Posterior vena cava (tissue), 2 donors: ENCODE measurements at regions not wholly inside any gene's neighbourhood (a gene's known extent, or its start where the extent isn't known, plus 50 kb on each side); places are given as distances from the start of the nearest gene placed in this dataset.

Experiments
- DNase-seq: peaks from one replicate; pipeline ENCODE4 v3.0.0-alpha.2; 2020; ENCODE audit warnings: low spot score
- intact Hi-C, 2 donors: fragments of 100-400 bp; cut with DNase I; formaldehyde crosslinking; loops; one replicate each; pipeline versions ENCODE4 v1.14.1 to v1.14.2; 2022 to 2023
- donor health status: DM: yes; HTN: yes; CAD: no.
- donor health status: DM: yes; HTN: yes; CAD: no.

DNA sequence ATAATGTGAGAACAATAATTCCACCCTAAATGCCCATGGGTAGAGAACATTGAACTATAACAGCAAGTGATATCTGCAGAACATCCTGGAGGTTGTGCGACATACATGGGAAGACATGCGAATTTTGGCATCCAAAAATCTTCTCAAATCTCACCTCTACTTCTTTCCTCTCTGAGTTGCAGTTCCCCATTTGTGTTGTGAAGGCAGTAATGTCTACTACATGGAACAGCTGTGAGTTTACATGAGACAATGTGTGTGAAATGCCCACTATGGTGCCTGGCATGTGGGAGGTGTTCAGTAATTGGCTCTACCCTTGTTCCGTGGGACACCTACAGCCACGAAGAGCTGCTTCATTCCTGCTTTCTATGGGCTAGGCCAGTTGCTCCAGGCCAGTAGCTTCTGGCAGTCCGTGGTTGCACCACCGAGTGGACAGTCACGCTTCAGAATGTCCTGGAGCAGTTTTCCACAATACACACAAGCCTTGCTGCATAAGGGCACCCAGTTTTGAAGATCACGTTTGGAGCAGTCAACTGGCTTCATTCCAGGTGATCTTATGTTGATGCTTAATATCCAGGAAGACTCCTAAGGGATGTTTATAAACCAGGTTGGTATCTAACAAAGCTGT lies 297.7 kb downstream of the DEPDC1B start:
- intact Hi-C loops, result loop anchor here in 1 of 2 donors (10.0 kb wide), 1 partner anchor 1357 kb away; no protein-coding TSS in a partner anchor
- no peak for DNase-seq

DNA sequence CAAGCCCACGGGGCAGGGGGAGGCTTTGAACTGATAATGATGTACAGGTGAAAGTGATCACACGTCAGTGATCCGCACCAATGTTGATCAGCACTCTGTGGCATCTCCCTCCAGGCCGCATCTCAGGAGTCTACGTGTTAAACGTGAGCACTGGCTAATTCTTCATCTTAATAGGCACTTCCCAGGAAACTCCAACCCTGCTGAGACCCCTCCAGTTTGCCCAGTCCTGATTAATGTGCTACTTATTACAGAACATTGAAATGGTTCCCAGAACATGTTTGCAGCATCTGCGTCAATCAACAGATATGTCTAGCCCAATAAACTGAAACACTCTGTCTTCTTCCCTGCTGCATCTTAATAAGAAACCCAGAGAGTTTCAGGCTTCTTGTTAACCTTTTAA lies 298.4 kb downstream of the DEPDC1B start:
- no peak for DNase-seq
- intact Hi-C loops, result loop anchor here in 1 of 2 donors (10.0 kb wide), 1 partner anchor 1357 kb away; no protein-coding TSS in a partner anchor

DNA sequence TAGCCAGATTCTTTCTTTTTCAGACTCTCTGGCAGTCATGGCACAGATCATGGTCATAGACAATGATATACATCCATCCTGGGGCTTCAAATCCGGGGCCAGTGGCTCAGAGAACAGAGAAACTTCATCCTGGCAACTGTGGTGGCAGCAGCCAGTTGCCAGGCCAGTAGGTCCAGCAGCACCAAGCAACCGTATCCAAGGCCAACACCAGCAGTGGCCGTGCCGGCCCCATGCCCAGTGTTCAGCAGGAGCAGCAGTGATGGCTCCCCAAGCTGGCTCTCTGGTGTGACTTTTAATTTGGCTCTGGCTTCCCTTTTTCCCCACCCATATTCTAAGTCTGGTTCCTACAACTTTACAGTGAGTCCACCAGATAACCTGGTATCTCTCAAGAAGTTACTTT lies 300.5 kb downstream of the DEPDC1B start:
- no peak for DNase-seq
- intact Hi-C loops, result no loop called here

DNA sequence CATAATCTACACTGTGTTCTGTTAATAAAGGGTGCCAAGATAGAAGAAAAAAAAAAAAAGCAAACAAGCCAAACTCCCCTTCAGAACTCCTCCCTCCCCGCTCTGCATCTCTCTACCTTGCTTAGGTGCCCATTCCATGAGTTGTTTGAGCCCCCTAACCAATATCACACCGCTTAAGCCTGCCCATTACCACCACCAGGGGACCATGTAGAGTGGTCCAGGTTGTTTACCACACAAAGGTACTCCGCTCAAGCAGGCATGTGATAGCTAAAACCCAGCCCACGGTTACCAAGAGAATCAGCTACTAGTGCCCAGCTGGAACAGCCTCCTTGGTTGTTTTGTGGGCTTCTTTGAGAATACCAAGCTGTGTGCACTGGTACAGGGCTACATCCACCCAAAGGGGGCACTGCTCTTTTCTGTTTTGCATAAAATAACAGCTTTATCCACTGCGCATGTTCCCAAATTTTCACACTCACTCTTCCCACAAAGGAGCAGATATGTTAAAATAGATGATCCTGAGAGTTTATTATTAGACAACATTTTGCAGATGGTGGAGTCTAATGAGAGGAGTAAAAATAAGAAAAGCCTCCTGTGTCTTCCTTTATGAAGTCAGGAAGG lies 304.1 kb downstream of the DEPDC1B start:
- intact Hi-C loops, result no loop called here

DNA sequence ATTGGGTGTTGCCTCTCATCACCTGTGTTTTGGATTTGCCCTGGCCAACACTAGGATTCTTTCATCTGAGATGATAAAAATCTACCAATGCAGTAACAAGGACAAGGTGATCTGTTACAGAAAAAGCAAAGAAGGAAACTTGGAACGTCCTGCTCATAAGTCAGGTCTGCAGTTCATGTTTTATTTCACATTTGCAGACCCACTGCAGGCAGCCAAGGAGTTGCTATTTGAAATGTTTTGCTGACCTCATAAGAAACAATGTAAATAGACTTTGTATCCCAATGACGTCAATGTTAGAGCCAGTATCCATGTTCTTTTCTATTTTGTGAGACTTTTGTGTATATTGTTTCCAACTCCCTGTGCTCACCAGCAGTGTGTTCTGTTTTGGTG lies 312.9 kb downstream of the DEPDC1B start:
- intact Hi-C loops, result loop anchor here (10.0 kb wide), 2 partner anchors 158 to 572 kb away; no protein-coding TSS in a partner anchor

More for the DNA sequence above, 304.1 kb downstream of the DEPDC1B start:
- no peak for DNase-seq

DNA sequence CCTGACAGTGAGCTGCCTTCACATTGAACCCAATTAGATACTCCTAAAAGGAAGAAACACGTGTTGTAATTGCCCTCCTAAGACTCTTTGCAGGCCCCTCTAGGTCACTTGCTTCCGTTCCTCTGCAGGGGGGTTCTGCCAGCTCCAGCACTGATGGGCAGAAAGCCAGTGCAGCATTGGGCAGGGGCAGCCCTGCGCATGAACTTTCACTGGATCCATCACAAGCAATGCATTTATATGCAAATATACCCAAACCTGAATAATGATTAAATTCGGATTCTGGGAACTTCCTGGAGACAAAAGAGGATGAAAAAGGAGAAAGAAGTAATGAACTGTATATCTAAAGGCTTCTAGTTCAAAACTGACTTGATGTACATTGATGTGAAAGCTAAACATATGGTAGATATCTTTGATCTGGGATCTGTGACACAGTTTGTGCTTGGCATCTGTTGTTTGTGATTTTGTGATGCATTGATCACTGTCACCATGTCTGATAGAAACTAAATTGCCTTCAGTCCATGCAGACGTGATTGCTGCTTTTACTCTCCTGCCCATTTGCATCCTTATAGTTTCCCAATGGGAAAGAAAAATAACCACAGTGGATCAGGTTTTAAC lies 313.4 kb downstream of the DEPDC1B start:
- intact Hi-C loops, result loop anchor here (10.0 kb wide), 2 partner anchors 158 to 572 kb away; no protein-coding TSS in a partner anchor
- DNase-seq, result no peak

More for the DNA sequence above, 312.9 kb downstream of the DEPDC1B start:
- no peak for DNase-seq

DNA sequence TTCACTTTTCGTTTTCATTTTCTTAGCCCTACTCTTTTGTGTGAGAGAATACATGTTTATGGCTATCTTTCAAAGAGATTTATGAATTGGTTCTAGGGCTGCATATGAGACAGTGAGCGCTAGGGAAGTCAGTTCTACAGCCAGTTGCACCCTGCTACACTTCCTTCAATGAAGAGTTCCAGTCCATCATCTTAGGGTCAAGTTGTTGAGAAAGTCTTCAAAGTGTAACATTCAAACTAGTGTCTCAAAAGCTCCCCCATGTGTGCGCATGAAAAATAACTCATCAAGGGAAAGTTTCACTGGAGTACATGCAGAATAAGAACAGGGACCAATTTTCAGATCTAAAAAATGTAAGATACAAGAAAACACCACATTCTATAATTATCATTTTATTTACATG lies 317.2 kb downstream of the DEPDC1B start:
- intact Hi-C loops, result loop anchor here (5.0 to 10.0 kb wide), 3 partner anchors 162 to 570 kb away; no protein-coding TSS in a partner anchor
- no peak for DNase-seq

DNA sequence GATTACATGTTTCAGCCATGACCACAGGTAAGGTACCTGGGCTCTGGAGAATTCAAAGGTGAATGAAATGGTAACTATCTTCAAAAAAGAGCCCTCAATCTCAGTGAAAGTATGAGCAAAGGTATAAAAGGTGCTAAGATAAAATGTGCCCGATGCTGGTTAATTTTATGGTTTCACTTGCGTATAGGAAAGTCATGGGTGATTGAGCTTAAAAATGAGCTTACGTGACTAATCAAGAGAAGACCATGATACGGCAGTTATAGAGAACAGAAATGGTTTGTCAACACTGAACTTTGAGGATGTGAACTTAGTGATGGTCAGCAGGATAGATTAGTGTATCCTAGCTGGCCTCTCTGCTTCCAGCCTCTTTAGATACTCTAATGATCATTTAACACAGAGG lies 320.1 kb downstream of the DEPDC1B start:
- intact Hi-C loops, result loop anchor here (5.0 to 10.0 kb wide), 3 partner anchors 165 to 568 kb away; no protein-coding TSS in a partner anchor
- no peak for DNase-seq

DNA sequence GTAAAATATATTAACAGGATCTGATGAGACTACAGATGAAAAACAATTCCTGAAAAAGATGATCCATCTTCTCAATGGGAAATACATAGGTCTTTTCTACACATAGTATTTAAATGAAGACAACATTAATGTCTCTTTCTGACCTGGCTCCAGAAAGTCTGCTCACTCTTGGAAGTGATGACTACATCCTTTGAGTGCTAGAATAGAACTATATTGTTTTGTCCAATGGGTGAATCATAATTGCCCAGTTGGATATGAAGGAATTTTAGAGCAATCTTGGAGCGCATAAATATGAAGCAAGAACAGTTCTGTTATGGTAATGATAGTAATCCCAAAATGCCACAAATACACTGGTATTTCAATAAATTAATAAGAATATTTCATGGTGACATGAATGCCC lies 322.1 kb downstream of the DEPDC1B start:
- no peak for DNase-seq
- intact Hi-C loops, result no loop called here

DNA sequence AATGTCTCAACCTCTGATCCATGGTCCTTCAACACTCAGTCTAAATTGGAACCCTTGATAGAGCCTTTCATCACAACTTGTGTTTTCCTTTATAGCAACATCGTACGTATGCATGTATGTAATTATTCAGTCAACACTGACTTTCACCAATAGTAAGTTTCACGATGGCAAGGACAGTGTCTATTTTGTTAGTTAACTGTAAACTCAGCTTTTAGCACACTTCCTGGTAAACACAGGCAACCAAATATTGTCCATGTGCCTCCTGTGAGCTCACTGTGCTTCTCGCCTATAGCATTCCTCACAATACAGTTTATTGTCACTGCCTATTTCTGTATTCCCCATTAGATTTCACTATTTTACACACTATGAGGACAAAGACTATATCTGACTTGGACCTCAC lies 323.1 kb downstream of the DEPDC1B start:
- no peak for DNase-seq
- intact Hi-C loops, result no loop called here

DNA sequence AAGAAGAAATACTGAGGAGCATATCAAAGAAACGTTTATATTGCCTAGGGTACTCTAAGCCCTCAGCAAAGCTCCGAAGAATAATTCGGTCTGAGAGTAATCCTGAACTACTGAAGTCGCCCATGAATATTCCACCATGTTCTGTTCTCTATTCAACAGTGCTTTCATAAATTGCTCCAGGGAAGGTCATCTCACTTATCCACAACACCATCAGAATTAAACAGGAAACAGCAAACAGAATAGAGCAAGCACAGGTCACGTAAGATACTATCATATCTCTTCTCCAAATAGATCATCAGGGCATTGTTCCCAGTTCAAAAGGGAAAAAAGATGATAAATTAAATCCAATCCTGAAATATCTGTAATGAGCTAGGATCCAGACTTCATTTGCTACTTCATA lies 325.6 kb downstream of the DEPDC1B start:
- no peak for DNase-seq
- intact Hi-C loops, result no loop called here

DNA sequence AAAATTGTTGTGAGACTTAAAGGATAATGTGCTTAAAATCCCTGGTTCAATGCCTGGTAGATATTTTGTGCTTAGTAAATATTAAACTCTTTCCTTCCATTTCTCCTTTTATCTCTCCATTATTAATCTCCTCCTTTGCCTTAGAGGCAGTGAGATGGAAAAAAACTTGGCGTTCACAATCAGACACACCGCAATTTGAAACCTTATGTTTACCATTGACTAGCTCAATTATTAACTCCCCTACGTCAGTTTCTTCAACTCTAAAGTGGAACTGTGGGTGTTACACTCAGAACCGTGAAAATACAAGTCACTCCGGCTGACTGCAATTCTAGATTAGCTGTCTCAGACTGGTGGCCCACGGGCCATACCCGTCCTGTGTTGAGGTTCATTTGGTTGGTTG lies 327.2 kb downstream of the DEPDC1B start:
- intact Hi-C loops, result no loop called here
- no peak for DNase-seq

DNA sequence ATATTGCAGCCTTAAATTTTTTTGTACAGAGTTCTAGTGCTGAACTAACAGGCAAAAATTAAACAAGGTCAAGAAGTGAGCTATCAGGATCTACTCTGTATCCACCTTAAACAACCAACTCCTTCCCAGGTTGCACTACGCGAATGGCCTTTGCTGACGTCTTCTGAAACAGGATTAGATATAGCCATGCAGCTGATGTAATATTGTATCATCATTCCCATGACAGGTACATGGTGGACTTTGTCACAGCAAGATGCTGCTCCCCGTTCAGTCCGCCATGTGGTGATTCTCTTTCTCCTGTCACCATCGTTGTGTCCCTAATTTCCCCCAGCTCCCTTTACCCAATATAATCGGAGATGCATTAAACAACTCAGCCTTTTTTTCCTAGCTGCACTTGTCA lies 328.9 kb downstream of the DEPDC1B start:
- intact Hi-C loops, result no loop called here
- DNase-seq, result no peak

DNA sequence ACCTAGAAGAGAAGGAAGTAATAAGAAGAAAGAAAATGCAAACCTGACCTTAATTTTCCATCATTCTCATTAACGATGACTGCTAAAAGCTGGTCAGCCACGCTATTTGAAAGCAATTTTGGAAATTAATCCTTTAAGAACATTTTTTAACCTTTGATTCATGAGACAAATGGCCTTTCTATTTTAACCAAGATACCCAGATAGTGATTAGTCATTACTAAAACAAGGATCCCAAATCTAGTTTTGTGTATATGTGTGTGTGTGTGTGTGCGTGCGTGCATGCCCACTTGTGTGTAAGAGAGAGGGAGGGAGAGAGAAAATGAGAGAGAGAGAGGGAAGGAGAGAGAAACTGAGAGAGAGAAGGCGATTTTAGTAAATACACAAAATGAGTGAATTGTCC lies 329.5 kb downstream of the DEPDC1B start:
- intact Hi-C loops, result no loop called here
- no peak for DNase-seq

DNA sequence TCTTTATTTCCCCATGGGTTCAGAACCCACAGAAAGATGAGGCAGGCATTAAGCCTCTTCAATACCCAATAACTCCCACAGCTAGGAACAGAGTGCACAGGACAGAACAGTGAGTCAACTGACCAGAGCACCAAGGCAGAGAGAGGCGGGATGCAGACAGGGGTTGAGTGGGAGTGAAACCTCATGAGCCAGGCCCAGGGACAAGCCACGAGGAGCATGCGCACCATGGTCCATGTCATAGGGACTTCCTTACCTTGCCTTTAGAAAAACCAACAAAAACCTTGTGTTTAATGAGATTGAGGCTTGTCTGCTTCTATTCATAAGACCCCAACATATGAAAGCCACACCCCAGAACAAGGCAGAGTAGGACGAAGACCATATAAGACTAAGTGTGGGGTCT lies 330.6 kb downstream of the DEPDC1B start:
- DNase-seq, result no peak
- intact Hi-C loops, result loop anchor here in 1 of 2 donors (5.0 kb wide), 1 partner anchor 37 kb away; no protein-coding TSS in a partner anchor

DNA sequence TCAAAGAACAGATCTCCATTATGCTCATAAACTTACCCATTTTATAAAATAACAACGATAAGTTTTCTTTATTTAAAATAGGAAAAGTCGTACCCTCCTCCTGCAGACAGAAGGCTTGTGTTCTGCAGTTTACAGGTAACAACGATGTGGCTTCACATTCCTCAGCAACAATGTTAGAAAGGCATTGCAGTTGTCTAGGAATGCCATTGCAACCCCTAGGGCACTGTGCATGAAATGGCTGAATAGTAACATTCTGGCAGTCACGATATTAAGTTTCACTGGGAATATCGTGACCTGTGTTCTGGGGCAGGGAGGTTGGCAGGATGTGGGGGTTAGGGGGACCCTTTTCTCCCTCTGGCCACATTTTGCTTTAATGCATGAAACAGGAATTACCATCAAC lies 331.9 kb downstream of the DEPDC1B start:
- no peak for DNase-seq
- intact Hi-C loops, result loop anchor here in 1 of 2 donors (5.0 kb wide), 1 partner anchor 36 kb away; no protein-coding TSS in a partner anchor

DNA sequence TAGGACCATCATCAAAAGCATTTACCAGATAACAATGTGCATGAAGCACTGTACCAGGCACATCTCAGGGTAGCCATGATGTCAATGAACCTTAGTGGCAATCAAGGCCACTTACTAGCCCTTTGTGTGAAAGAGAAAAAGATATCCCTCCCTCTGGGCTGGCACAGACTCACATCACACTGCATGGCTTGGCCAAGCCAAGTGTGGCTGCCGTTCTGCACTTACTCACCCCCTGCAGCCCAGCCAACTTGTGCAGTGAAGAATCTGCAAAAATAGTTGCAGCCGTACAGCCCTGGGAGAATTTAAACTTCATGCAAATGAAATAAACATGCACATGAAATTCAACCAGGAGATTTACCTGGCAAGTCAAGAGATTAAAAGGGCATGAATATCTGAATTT lies 333.5 kb downstream of the DEPDC1B start:
- intact Hi-C loops, result loop anchor here in 1 of 2 donors (5.0 kb wide), 1 partner anchor 34 kb away; no protein-coding TSS in a partner anchor
- no peak for DNase-seq

DNA sequence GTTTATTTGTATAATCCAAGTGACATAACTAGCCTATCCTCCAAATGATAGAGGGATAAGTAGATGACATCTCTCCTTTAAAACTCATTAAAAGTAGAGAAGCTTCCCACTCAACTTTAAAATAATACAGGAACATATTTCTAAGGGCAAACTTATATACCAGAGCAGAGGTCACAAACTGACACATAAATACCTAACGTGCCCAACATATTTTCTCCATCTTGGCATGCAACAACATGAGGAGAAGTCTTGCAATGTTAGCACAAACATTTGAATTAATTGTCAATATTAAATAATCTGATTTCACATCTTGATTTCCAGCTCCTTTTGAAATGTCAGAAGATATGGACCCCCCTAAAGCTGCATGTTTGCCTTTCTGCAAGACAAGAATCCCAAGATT lies 335.0 kb downstream of the DEPDC1B start:
- intact Hi-C loops, result loop anchor here in 1 of 2 donors (5.0 kb wide), 1 partner anchor 33 kb away; no protein-coding TSS in a partner anchor
- no peak for DNase-seq

DNA sequence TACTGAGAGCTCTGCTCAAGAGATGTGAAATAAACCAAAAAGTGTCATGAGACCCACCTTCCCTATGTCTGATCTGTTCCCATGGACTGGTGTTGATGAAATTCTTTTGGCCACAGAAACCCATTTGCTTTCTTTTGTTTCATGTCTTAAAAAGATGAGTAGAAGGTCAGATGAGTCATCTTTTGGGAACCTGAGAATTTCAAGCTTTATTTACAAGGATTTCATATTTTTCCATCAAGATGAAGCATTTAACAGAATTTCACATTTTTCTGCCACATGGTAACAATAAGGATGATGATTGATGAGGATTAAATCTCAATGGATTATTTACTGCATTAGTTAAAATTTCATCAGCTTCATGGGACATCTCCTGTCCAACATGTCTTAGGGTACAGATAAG lies 337.8 kb downstream of the DEPDC1B start:
- DNase-seq, result no peak
- intact Hi-C loops, result no loop called here

DNA sequence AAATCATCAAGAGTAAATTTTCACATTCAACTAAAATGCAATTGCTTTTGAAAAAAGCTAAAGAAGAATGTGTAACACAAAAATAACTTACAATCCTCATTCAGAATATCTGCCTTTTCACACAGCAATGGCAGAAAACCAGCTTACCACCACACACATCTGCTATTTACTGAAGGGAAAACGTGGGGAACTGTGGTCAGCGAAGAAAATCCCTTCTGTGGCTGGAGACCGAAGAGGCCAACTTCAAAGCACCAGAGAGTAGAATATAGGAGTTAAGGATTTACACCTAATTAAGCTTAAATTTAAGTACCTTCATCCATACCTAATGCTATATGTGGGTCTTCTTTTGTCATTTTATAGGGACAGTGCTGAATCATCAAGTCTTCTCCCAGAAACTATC lies 339.6 kb downstream of the DEPDC1B start:
- DNase-seq, result no peak
- intact Hi-C loops, result no loop called here
